Activated CD8-positive, alpha-beta T cell treated with anti-CD3 and anti-CD28 coated beads for 36 hours (primary cell): ENCODE measurements at regions not wholly inside any gene's neighbourhood (a gene's known extent, or its start where the extent isn't known, plus 50 kb on each side); places are given as distances from the start of the nearest gene placed in this dataset.

ENCODE experiments used
- ATAC-seq: fragments of 200-7000 bp; cut with Tn5 transposase; one replicate; pipeline ENCODE4 v1.10.0; 2021; ENCODE audit warnings: mild to moderate bottlenecking, moderate library complexity
- CTCF ChIA-PET: fragments of 350-600 bp; sonication (Branson Sonifier 250); formaldehyde crosslinking; loops from one replicate; lab custom pipeline; 2021; ENCODE audit warnings: antibody characterized with exemption; lab: Charles Lee
- POLR2A ChIA-PET: fragments of 350-600 bp; sonication (Branson Sonifier 250); formaldehyde crosslinking; loops from one replicate; lab custom pipeline; 2021; ENCODE audit warnings: antibody characterized with exemption; lab: Charles Lee
- DNase-seq: peaks from one replicate; pipeline ENCODE4 v3.0.0-alpha.2; 2020
- H3K27ac Mint-ChIP-seq: one replicate; pipeline ENCODE4 v1.8.0; 2021; ENCODE audit warnings: mild to moderate bottlenecking, mixed read lengths
- H3K27me3 Mint-ChIP-seq: one replicate; pipeline ENCODE4 v1.8.0; 2021; ENCODE audit warnings: mixed read lengths
- H3K36me3 Mint-ChIP-seq: one replicate; pipeline ENCODE4 v1.8.0; 2021; ENCODE audit warnings: low read depth, mixed read lengths
- H3K4me1 Mint-ChIP-seq: one replicate; pipeline ENCODE4 v1.8.0; 2021; ENCODE audit warnings: low read depth, mixed read lengths
- H3K4me3 Mint-ChIP-seq: one replicate; pipeline ENCODE4 v1.8.0; 2021; ENCODE audit warnings: mild to moderate bottlenecking, moderate library complexity, mixed read lengths
- H3K9me3 Mint-ChIP-seq: one replicate; pipeline ENCODE4 v1.8.0; 2021; ENCODE audit warnings: mixed read lengths
- CTCF ChIP-seq: fragments of 200-600 bp; IDR thresholded peaks from one replicate; pipeline ENCODE4 v1.8.0; 2022; ENCODE audit warnings: antibody characterized with exemption, mild to moderate bottlenecking
- intact Hi-C: fragments of 100-400 bp; cut with micrococcal nuclease; formaldehyde crosslinking; loops from one replicate; pipeline ENCODE4 v1.10.0; 2022

GRCh38 chr5:96096724-96097123, 135.1 kb upstream of the ELL2 start:
- Mint-ChIP-seq H3K4me3 (no peak overlapping the region), H3K36me3 (no peaks in the 10 kb centered on the region), H3K27ac (no peak overlapping the region), H3K27me3 (no peaks in the 10 kb centered on the region), H3K9me3 (peaks cover 3% of the 10 kb centered on the region), H3K4me1 (peaks cover 3% of the 10 kb centered on the region)
- CTCF ChIA-PET: interaction anchor here (0.8 kb wide), 1 partner anchor 9 kb away, joined by 3 read pairs; no protein-coding TSS in a partner anchor
- POLR2A ChIA-PET: no interaction called here
- intact Hi-C loops: no loop called here
- no peak for TF ChIP-seq CTCF
- ATAC-seq (no peak), DNase-seq (no peak)

- no peak overlapping the region for H3K27ac Mint-ChIP-seq
- ChIA-PET POLR2A (no interaction called here), CTCF (interaction anchor here (2.0 kb wide), 1 partner anchor 14 kb away, joined by 7 read pairs; no protein-coding TSS in a partner anchor)
- DNase-seq (no peak), ATAC-seq (no peak)
- H3K36me3 Mint-ChIP-seq: no peaks in the 10 kb centered on the region
- no peak for TF ChIP-seq CTCF
- intact Hi-C loops: no loop called here
- peaks cover 3% of the 10 kb centered on the region for H3K4me1 Mint-ChIP-seq
- H3K4me3 Mint-ChIP-seq: no peak overlapping the region
- no peaks in the 10 kb centered on the region for H3K27me3 Mint-ChIP-seq
- peaks cover 3% of the 10 kb centered on the region for H3K9me3 Mint-ChIP-seq
These were observed 133.3 kb upstream of the ELL2 start for GRCh38 chr5:96094904-96095303.

- intact Hi-C loops: no loop called here
- ChIA-PET POLR2A (no interaction called here), CTCF (interaction anchor here (2.0 kb wide), 1 partner anchor 13 kb away, joined by 7 read pairs; no protein-coding TSS in a partner anchor)
- Mint-ChIP-seq H3K4me3 (no peak overlapping the region), H3K27me3 (no peaks in the 10 kb centered on the region), H3K27ac (no peak overlapping the region), H3K36me3 (no peaks in the 10 kb centered on the region), H3K9me3 (peaks cover 3% of the 10 kb centered on the region), H3K4me1 (peaks cover 3% of the 10 kb centered on the region)
- ATAC-seq (no peak), DNase-seq (no peak)
- TF ChIP-seq CTCF: no peak
These were observed 132.3 kb upstream of the ELL2 start for GRCh38 chr5:96093890-96094381.

- Mint-ChIP-seq H3K27ac (no peak overlapping the region), H3K9me3 (peaks cover 3% of the 10 kb centered on the region), H3K36me3 (no peaks in the 10 kb centered on the region), H3K27me3 (no peaks in the 10 kb centered on the region), H3K4me1 (peaks cover 3% of the 10 kb centered on the region), H3K4me3 (no peak overlapping the region)
- DNase-seq (no peak), ATAC-seq (no peak)
- CTCF ChIA-PET: interaction anchor here (1.2 to 2.0 kb wide), 2 partner anchors 12 to 51 kb away, joined by 4 to 7 read pairs; no protein-coding TSS in a partner anchor
- POLR2A ChIA-PET: no interaction called here
- intact Hi-C loops: no loop called here
- no peak for TF ChIP-seq CTCF
These were observed 131.7 kb upstream of the ELL2 start for GRCh38 chr5:96093340-96093739.

- no peak overlapping the region for H3K27ac Mint-ChIP-seq
- H3K4me1 Mint-ChIP-seq: peaks cover 3% of the 10 kb centered on the region
- DNase-seq: no peak
- no peak overlapping the region for H3K4me3 Mint-ChIP-seq
- intact Hi-C loops: no loop called here
- peak; percentile 83 for ATAC-seq
- no peaks in the 10 kb centered on the region for H3K36me3 Mint-ChIP-seq
- H3K27me3 Mint-ChIP-seq: peaks cover 1% of the 10 kb centered on the region
- POLR2A ChIA-PET: interaction anchor here (0.9 kb wide), 1 partner anchor 10 kb away, joined by 3 read pairs; no protein-coding TSS in a partner anchor
- TF ChIP-seq CTCF: no peak
- CTCF ChIA-PET: interaction anchor here (0.9 to 1.3 kb wide), 2 partner anchors 10 to 233 kb away, joined by 3 read pairs; no protein-coding TSS in a partner anchor
- H3K9me3 Mint-ChIP-seq: no peaks in the 10 kb centered on the region
These were observed 130.2 kb upstream of the ELL2 start for GRCh38 chr5:96091874-96092273.
